ENCODE measurements at regions not wholly inside any gene's neighbourhood (a gene's known extent, or its start where the extent isn't known, plus 50 kb on each side); places are given as distances from the start of the nearest gene placed in this dataset.

DNA sequence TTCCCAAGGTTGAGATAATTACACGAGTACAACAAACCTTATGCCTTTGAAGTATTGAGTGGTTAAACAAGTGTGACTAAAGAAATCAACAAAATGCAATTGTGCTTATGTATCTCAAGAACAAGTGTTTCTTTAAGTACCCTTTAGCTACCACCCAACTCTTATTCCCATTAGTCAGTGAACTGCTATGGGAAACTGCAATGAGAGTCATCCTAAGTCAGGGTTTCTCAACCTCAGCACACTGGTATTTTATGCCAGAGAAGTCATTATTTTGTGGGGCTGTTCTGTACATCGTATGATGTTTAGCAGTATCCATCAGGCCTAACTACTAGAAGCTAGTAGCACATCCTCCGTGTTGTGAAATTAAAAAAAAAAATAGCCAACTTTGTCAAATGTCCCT is 549.1 kb upstream of the BOD1L1 start:
- no peak overlapping the region for H3K4me3 ChIP-seq
- TF ChIP-seq, protein P1, sequence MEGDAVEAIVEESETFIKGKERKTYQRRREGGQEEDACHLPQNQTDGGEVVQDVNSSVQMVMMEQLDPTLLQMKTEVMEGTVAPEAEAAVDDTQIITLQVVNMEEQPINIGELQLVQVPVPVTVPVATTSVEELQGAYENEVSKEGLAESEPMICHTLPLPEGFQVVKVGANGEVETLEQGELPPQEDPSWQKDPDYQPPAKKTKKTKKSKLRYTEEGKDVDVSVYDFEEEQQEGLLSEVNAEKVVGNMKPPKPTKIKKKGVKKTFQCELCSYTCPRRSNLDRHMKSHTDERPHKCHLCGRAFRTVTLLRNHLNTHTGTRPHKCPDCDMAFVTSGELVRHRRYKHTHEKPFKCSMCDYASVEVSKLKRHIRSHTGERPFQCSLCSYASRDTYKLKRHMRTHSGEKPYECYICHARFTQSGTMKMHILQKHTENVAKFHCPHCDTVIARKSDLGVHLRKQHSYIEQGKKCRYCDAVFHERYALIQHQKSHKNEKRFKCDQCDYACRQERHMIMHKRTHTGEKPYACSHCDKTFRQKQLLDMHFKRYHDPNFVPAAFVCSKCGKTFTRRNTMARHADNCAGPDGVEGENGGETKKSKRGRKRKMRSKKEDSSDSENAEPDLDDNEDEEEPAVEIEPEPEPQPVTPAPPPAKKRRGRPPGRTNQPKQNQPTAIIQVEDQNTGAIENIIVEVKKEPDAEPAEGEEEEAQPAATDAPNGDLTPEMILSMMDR (IDR thresholded peaks at IDR 0.05), result no peak
- TF ChIP-seq POLR2AphosphoS5 (IDR thresholded peaks at IDR 0.05; ENCODE audit: insufficient read depth in 1 of 2, low read depth in 1 of 2), result no peak
- no peak for TF ChIP-seq POLR2A (IDR thresholded peaks at IDR 0.05)
- no peak overlapping the region for H3K27ac ChIP-seq
- H3K27me3 ChIP-seq, result no peaks in the 10 kb centered on the region
- no peak for DNase-seq (ENCODE audit: extremely low spot score in 2 of 2)
- no peaks in the 10 kb centered on the region for H3K9me3 ChIP-seq
- peaks cover 15% of the 10 kb centered on the region for H3K4me1 ChIP-seq
- intact Hi-C loops (cut with DNase I), result no loop called here
- no peaks in the 10 kb centered on the region for H3K36me3 ChIP-seq

DNA sequence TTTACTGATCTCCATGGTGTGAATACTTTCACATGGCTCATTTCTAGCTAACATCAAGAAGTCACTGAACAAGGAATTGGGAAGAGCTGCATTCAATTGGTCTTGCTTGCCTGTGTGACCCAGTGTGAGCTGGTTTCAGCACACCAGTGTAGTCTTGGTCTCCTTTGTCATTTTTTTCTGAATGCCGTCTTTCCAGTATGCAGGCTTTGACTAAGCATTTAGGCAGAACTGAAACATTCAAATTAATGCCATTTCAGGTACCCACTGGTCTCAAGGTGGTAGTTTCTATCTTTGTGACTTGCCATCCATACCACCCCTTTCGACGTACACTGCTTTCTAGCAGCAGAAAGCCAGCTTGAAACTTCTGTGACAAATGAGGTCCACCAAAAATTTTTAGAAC is 550.5 kb upstream of the BOD1L1 start:
- intact Hi-C loops (cut with DNase I), result no loop called here
- H3K27ac ChIP-seq, result no peak overlapping the region
- H3K9me3 ChIP-seq, result no peaks in the 10 kb centered on the region
- TF ChIP-seq POLR2A (IDR thresholded peaks at IDR 0.05), result no peak
- H3K36me3 ChIP-seq, result no peaks in the 10 kb centered on the region
- peaks cover 15% of the 10 kb centered on the region for H3K4me1 ChIP-seq
- no peak for DNase-seq (ENCODE audit: extremely low spot score in 2 of 2)
- H3K27me3 ChIP-seq, result no peaks in the 10 kb centered on the region
- no peak overlapping the region for H3K4me3 ChIP-seq

DNA sequence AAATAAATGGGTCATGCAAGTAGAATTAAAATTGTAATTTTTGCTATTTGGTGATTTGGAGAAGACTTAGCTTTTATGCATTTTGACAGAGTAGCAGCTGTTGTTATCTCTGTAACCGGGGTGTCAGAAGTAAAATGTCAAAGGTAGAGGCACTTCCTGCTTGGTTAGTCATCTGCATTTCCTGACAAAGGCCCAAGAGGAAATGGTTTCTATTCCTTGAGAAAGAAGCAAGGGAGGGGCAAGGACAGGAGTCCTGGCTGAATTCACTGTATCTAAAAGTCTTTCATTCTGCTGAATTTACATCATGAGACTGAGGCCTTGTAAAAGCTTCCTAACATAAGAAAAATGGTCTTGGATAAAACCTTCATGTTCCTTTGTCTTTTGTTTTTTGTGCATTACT is 550.9 kb upstream of the BOD1L1 start:
- no peak for DNase-seq (ENCODE audit: extremely low spot score in 2 of 2)
- no peak overlapping the region for H3K4me3 ChIP-seq
- H3K27me3 ChIP-seq, result no peaks in the 10 kb centered on the region
- intact Hi-C loops (cut with DNase I), result no loop called here
- H3K36me3 ChIP-seq, result no peaks in the 10 kb centered on the region
- peaks cover 15% of the 10 kb centered on the region for H3K4me1 ChIP-seq
- TF ChIP-seq POLR2AphosphoS5 (IDR thresholded peaks at IDR 0.05; ENCODE audit: insufficient read depth in 1 of 2, low read depth in 1 of 2) (no peak), POLR2A (IDR thresholded peaks at IDR 0.05) (no peak)
- TF ChIP-seq, protein P1 (IDR thresholded peaks at IDR 0.05), result no peak
- no peak overlapping the region for H3K27ac ChIP-seq
- H3K9me3 ChIP-seq, result no peaks in the 10 kb centered on the region

DNA sequence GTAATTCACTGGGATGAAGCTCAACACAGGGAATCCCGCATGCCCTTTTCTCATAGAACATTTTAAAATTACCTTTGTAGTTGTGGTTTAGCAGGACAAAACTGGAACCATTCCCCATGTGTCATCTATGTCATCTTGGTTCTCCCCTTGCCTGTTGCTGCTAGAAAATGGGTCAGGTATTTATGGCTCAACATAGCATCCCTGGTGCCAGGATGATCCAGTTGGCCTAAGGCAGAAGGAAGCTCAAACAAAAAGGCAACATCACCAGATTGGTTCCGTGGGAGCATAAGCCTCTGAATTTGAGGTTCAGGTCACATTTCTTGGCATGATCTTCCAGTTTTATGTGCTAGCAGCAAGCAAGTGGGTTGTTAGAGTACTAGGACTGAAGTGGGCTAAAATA is 552.6 kb upstream of the BOD1L1 start:
- no peaks in the 10 kb centered on the region for H3K9me3 ChIP-seq
- DNase-seq (ENCODE audit: extremely low spot score in 2 of 2), result no peak
- H3K4me1 ChIP-seq, result peaks cover 15% of the 10 kb centered on the region
- no peak overlapping the region for H3K4me3 ChIP-seq
- no peak for TF ChIP-seq POLR2AphosphoS5 (IDR thresholded peaks at IDR 0.05; ENCODE audit: insufficient read depth in 1 of 2, low read depth in 1 of 2)
- TF ChIP-seq, protein P1 (IDR thresholded peaks at IDR 0.05), result no peak
- no peak for TF ChIP-seq POLR2A (IDR thresholded peaks at IDR 0.05)
- intact Hi-C loops (cut with DNase I), result no loop called here
- H3K27ac ChIP-seq, result no peak overlapping the region
- no peaks in the 10 kb centered on the region for H3K36me3 ChIP-seq
- no peaks in the 10 kb centered on the region for H3K27me3 ChIP-seq

DNA sequence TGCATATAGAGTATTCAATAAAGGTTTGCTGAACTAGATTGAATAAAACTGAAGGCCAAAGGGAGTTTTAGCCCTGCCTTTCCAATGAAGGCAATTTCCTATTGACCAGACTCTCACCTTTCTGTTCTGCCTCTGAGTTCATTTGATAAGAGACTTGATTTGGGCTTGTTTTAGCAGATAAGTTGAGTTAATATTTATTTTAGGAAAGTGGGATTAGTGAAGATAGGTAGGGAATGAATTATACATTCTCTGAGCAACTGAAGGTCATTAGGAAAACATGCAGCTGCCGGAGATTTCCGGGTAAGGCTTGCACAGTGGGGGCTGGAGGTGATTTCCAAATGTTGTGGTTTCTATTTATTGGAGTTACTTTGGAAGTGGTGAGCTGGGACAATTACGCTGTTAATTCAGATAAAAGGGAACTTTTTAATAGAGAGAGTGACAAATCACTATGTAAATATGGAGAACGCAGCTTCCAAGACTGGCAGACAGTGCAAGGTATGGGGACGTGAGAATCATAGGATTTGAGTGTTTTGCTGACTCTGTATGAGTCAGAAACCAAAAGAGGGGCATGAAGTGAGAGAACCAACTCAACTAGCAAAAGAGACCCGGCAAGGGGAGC is 553.6 kb upstream of the BOD1L1 start:
- Histone ChIP-seq H3K27ac (no peak overlapping the region), H3K4me1 (peaks cover 15% of the 10 kb centered on the region), H3K36me3 (no peaks in the 10 kb centered on the region), H3K4me3 (no peak overlapping the region), H3K27me3 (no peaks in the 10 kb centered on the region), H3K9me3 (no peaks in the 10 kb centered on the region)
- DNase-seq (ENCODE audit: extremely low spot score in 2 of 2), result no peak
- TF ChIP-seq POLR2A (IDR thresholded peaks at IDR 0.05) (no peak), POLR2AphosphoS5 (IDR thresholded peaks at IDR 0.05; ENCODE audit: insufficient read depth in 1 of 2, low read depth in 1 of 2) (no peak)
- TF ChIP-seq, protein P1 (IDR thresholded peaks at IDR 0.05), result no peak
- intact Hi-C loops (cut with DNase I), result no loop called here

Data from vagina (tissue), 2 donors.